ENCODE measurements at regions not wholly inside any gene's neighbourhood (a gene's known extent, or its start where the extent isn't known, plus 50 kb on each side); places are given as distances from the start of the nearest gene placed in this dataset.

- TF ChIP-seq, protein P1, sequence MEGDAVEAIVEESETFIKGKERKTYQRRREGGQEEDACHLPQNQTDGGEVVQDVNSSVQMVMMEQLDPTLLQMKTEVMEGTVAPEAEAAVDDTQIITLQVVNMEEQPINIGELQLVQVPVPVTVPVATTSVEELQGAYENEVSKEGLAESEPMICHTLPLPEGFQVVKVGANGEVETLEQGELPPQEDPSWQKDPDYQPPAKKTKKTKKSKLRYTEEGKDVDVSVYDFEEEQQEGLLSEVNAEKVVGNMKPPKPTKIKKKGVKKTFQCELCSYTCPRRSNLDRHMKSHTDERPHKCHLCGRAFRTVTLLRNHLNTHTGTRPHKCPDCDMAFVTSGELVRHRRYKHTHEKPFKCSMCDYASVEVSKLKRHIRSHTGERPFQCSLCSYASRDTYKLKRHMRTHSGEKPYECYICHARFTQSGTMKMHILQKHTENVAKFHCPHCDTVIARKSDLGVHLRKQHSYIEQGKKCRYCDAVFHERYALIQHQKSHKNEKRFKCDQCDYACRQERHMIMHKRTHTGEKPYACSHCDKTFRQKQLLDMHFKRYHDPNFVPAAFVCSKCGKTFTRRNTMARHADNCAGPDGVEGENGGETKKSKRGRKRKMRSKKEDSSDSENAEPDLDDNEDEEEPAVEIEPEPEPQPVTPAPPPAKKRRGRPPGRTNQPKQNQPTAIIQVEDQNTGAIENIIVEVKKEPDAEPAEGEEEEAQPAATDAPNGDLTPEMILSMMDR (IDR thresholded peaks at IDR 0.05; ENCODE audit: control insufficient read depth, insufficient read depth, low read depth, low read length, missing control alignments) = no peak
- DNase-seq (ENCODE audit: low read depth) = no peak
- no peak overlapping the region for H3K4me3 ChIP-seq (ENCODE audit: control insufficient read depth, low read depth, low read length)
Observed at GRCh38 chr15:72923289-72923688, 129.0 kb upstream of the NEO1 start.

DNA sequence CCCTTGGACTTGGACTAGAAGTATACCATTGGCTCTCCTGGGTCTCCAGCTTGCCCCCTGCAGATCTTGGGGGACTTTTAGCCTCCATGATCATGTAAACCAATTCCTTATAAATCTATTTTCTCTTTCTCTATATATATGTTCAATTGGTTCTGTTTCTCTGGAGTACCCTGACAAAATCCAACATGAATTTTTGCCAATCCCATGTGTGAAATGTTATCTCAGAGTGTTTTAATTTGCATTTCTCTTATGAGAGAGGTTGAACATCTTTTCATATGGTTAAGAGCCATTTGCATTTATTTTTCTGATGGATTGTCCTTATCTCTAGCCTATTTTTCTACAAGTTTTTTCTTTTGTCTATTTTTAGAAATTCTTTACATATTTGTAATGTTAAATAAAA, 131.7 kb upstream of the NEO1 start:
- DNase-seq (ENCODE audit: low read depth) = no peak
- H3K4me3 ChIP-seq (ENCODE audit: control insufficient read depth, low read depth, low read length) = no peak overlapping the region
- TF ChIP-seq, protein P1 (IDR thresholded peaks at IDR 0.05; ENCODE audit: control insufficient read depth, insufficient read depth, low read depth, low read length, missing control alignments) = no peak

DNA sequence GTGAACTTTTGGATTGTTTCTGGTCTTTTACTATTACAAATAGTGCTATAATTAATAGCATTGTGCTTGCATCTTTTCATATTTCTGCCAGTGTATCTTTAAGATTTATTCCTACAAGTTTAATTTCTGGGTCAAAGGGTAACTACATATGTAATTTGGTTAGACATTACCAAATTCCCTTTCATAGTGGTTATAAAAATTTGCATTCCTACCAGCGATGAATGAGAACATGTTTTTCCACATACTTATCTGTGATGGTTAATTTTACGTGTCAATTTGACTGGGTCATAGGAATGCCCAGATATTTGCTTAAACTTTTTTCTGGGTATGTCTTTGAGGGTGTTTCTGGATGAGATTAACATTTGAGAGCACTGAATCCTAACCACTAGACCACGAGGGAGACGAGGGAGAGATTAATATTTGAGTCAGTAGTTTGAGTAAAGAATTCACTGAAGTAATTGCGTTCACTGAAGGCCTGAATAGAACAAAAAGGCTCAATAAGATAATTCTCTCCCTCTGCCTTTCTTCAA, 132.3 kb upstream of the NEO1 start:
- TF ChIP-seq, protein P1 (IDR thresholded peaks at IDR 0.05; ENCODE audit: control insufficient read depth, insufficient read depth, low read depth, low read length, missing control alignments) = no peak
- DNase-seq (ENCODE audit: low read depth) = no peak
- no peak overlapping the region for H3K4me3 ChIP-seq (ENCODE audit: control insufficient read depth, low read depth, low read length)

GRCh38 chr15:72916897-72917296, 133.3 kb upstream of the ADPGK start:
- TF ChIP-seq, protein P1 (IDR thresholded peaks at IDR 0.05; ENCODE audit: control insufficient read depth, insufficient read depth, low read depth, low read length, missing control alignments) = no peak
- no peak for DNase-seq (ENCODE audit: low read depth)
- H3K4me3 ChIP-seq (ENCODE audit: control insufficient read depth, low read depth, low read length) = no peak overlapping the region

DNA sequence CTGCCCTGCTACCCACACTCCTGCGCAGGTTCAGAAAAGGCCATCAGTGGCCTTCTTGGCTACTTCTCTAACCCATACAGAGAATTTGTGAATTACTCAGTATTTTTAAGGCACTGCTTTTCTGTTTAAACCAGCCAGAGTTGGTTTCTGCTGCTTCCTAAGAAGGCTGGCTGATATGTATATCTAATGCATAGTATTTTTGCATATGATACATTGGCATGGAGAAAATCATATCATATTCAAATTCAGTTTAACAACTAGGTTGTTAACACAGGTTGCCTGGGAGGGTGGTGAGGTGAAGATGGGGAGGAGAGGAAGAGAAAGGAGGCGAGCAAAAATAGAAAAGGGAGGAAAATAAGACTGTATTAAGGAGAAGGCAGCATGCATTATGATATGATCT, 132.8 kb upstream of the ADPGK start:
- no peak overlapping the region for H3K4me3 ChIP-seq (ENCODE audit: control insufficient read depth, low read depth, low read length)
- TF ChIP-seq, protein P1 (IDR thresholded peaks at IDR 0.05; ENCODE audit: control insufficient read depth, insufficient read depth, low read depth, low read length, missing control alignments) = no peak
- DNase-seq (ENCODE audit: low read depth) = no peak

- TF ChIP-seq, protein P1 (IDR thresholded peaks at IDR 0.05; ENCODE audit: control insufficient read depth, insufficient read depth, low read depth, low read length, missing control alignments) = no peak
- no peak overlapping the region for H3K4me3 ChIP-seq (ENCODE audit: control insufficient read depth, low read depth, low read length)
- DNase-seq (ENCODE audit: low read depth) = no peak
Observed at GRCh38 chr15:72915843-72916242, 132.3 kb upstream of the ADPGK start.

DNA sequence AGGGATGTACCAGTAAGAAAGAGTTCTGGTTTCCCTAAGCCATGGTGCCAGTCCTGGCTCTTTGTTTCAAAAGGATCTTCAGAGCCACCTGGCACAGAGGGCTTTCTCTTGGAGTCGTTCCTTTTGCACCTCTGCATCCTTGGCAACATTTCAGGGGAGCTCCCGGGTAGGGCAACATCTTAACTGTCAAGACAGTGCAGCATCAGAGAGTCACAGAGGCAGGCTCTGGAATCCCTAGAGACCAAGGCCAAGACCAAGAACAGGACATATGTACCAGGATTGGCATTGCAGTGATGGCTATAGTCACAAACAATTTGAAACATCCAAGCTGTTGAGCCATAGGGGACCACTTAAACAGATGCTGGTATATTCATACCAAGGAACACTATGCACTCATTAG, 129.4 kb upstream of the ADPGK start:
- TF ChIP-seq, protein P1 (IDR thresholded peaks at IDR 0.05; ENCODE audit: control insufficient read depth, insufficient read depth, low read depth, low read length, missing control alignments) = no peak
- H3K4me3 ChIP-seq (ENCODE audit: control insufficient read depth, low read depth, low read length) = no peak overlapping the region
- no peak for DNase-seq (ENCODE audit: low read depth)
